HFFc6 (cell line): ENCODE measurements at regions not wholly inside any gene's neighbourhood (a gene's known extent, or its start where the extent isn't known, plus 50 kb on each side); places are given as distances from the start of the nearest gene placed in this dataset.

Experiments
- DNase-seq: peaks from one replicate; pipeline ENCODE4 v3.0.0-alpha.2; 2018
- H3K27ac Mint-ChIP-seq: 2 replicates; pipeline ENCODE4 v1.8.0; 2020; ENCODE audit warnings: mild to moderate bottlenecking, mixed read lengths
- H3K27me3 Mint-ChIP-seq: 2 replicates; pipeline ENCODE4 v1.8.0; 2021; ENCODE audit warnings: mild to moderate bottlenecking, moderate library complexity, mixed read lengths; ENCODE audit not compliant: insufficient read depth
- H3K36me3 Mint-ChIP-seq: 2 replicates; pipeline ENCODE4 v1.8.0; 2021; ENCODE audit warnings: low read depth, mixed read lengths
- H3K4me1 Mint-ChIP-seq: 2 replicates; pipeline ENCODE4 v1.8.0; 2020; ENCODE audit warnings: low read depth, mixed read lengths
- H3K4me3 Mint-ChIP-seq: 2 replicates; pipeline ENCODE4 v1.8.0; 2020; ENCODE audit warnings: mild to moderate bottlenecking, moderate library complexity, mixed read lengths
- H3K9me3 Mint-ChIP-seq: 2 replicates; pipeline ENCODE4 v1.8.0; 2020; ENCODE audit warnings: mild to moderate bottlenecking, mixed read lengths
- CTCF ChIP-seq: fragments of 200-600 bp; sonication (generic); IDR thresholded peaks from 2 replicates; pipeline ENCODE4 v1.5.0; 2021; ENCODE audit warnings: antibody characterized with exemption, mild to moderate bottlenecking

- no peak for DNase-seq
- TF ChIP-seq CTCF: no peak
- Mint-ChIP-seq H3K9me3 (peaks cover 45% of the 10 kb centered on the region), H3K36me3 (no peaks in the 10 kb centered on the region), H3K4me3 (no peak overlapping the region), H3K27ac (no peak overlapping the region), H3K27me3 (no peaks in the 10 kb centered on the region), H3K4me1 (no peaks in the 10 kb centered on the region)
These were observed 155.4 kb upstream of the VWC2 start for GRCh38 chr7:49618028-49618427.

- DNase-seq: no peak
- no peaks in the 10 kb centered on the region for H3K4me1 Mint-ChIP-seq
- H3K4me3 Mint-ChIP-seq: no peak overlapping the region
- H3K36me3 Mint-ChIP-seq: no peaks in the 10 kb centered on the region
- peaks cover 19% of the 10 kb centered on the region for H3K9me3 Mint-ChIP-seq
- no peak overlapping the region for H3K27ac Mint-ChIP-seq
- no peak for TF ChIP-seq CTCF
- no peaks in the 10 kb centered on the region for H3K27me3 Mint-ChIP-seq
These were observed 149.5 kb upstream of the VWC2 start for GRCh38 chr7:49623943-49624342.

GRCh38 chr7:49624611-49625010, 148.8 kb upstream of the VWC2 start:
- Mint-ChIP-seq H3K4me1 (no peaks in the 10 kb centered on the region), H3K9me3 (peaks cover 21% of the 10 kb centered on the region), H3K27ac (no peak overlapping the region), H3K27me3 (no peaks in the 10 kb centered on the region), H3K4me3 (no peak overlapping the region), H3K36me3 (no peaks in the 10 kb centered on the region)
- no peak for DNase-seq
- no peak for TF ChIP-seq CTCF

GRCh38 chr7:49630513-49630912, 142.9 kb upstream of the VWC2 start:
- Mint-ChIP-seq H3K9me3 (peaks cover 36% of the 10 kb centered on the region), H3K4me3 (no peak overlapping the region), H3K27me3 (no peaks in the 10 kb centered on the region), H3K27ac (no peak overlapping the region), H3K36me3 (0 out of 2 replicates have a peak, but pooled peaks cover 4% of the 10 kb centered on the region), H3K4me1 (no peaks in the 10 kb centered on the region)
- no peak for DNase-seq
- TF ChIP-seq CTCF: no peak

GRCh38 chr7:49631071-49631815, 142.2 kb upstream of the VWC2 start:
- no peaks in the 10 kb centered on the region for H3K27me3 Mint-ChIP-seq
- 0 out of 2 replicates have a peak, but pooled peaks cover 4% of the 10 kb centered on the region for H3K36me3 Mint-ChIP-seq
- H3K4me1 Mint-ChIP-seq: no peaks in the 10 kb centered on the region
- no peak overlapping the region for H3K4me3 Mint-ChIP-seq
- TF ChIP-seq CTCF: no peak
- no peak for DNase-seq
- peaks cover 36% of the 10 kb centered on the region for H3K9me3 Mint-ChIP-seq
- H3K27ac Mint-ChIP-seq: no peak overlapping the region
